Activated CD8-positive, alpha-beta memory T cell treated with anti-CD3 and anti-CD28 coated beads, Interleukin-2, amount 50 U/mL, for 4 hours (primary cell): ENCODE measurements at regions not wholly inside any gene's neighbourhood (a gene's known extent, or its start where the extent isn't known, plus 50 kb on each side); places are given as distances from the start of the nearest gene placed in this dataset.

Experiments used
- DNase-seq: peaks from one replicate; pipeline ENCODE4 v3.0.0-alpha.2; 2020

GRCh38 chr2:47315475-47315874 is 53.6 kb upstream of the EPCAM start:
- DNase-seq: no peak

GRCh38 chr2:47313728-47314127 is 55.4 kb upstream of the EPCAM start:
- no peak for DNase-seq

GRCh38 chr2:47313141-47313691 is 55.9 kb upstream of the EPCAM start:
- no peak for DNase-seq

- no peak for DNase-seq
Measured at GRCh38 chr2:47312491-47312850, 56.6 kb upstream of the EPCAM start.

GRCh38 chr2:47311764-47312490 is 57.2 kb upstream of the EPCAM start:
- DNase-seq: no peak

GRCh38 chr2:47310801-47311560 is 58.1 kb upstream of the EPCAM start:
- DNase-seq: no peak

- no peak for DNase-seq
Measured at GRCh38 chr2:47309952-47310800, 58.9 kb upstream of the EPCAM start.

- no peak for DNase-seq
Measured at GRCh38 chr2:47309472-47309951, 59.6 kb upstream of the EPCAM start.

GRCh38 chr2:47307066-47307465 is 62.0 kb upstream of the EPCAM start:
- no peak for DNase-seq

- DNase-seq: no peak
Measured at GRCh38 chr2:47304654-47305053, 64.5 kb upstream of the EPCAM start.

- no peak for DNase-seq
Measured at GRCh38 chr2:47303341-47304148, 65.6 kb upstream of the EPCAM start.

- no peak for DNase-seq
Measured at GRCh38 chr2:47302308-47302707, 66.8 kb upstream of the EPCAM start.

GRCh38 chr2:47301731-47302130 is 67.4 kb upstream of the EPCAM start:
- DNase-seq: no peak

- DNase-seq: no peak
Measured at GRCh38 chr2:47301277-47301618, 67.9 kb upstream of the EPCAM start.

GRCh38 chr2:47300609-47301276 is 68.4 kb upstream of the EPCAM start:
- DNase-seq: no peak

- no peak for DNase-seq
Measured at GRCh38 chr2:47300081-47300480, 69.0 kb upstream of the EPCAM start.

- DNase-seq: no peak
Measured at GRCh38 chr2:47299555-47299954, 69.6 kb upstream of the EPCAM start.

GRCh38 chr2:47298771-47299170 is 70.3 kb upstream of the EPCAM start:
- DNase-seq: no peak

- DNase-seq: no peak
Measured at GRCh38 chr2:47297767-47298425, 71.2 kb upstream of the EPCAM start.

GRCh38 chr2:47295981-47296635 is 73.0 kb upstream of the EPCAM start:
- DNase-seq: no peak
